Spleen (tissue), 11 donors: ENCODE measurements at regions not wholly inside any gene's neighbourhood (a gene's known extent, or its start where the extent isn't known, plus 50 kb on each side); places are given as distances from the start of the nearest gene placed in this dataset.

Experiments used
- DNase-seq: peaks from one replicate; pipeline ENCODE4 v3.0.0-alpha.2; 2020
- H3K27ac ChIP-seq, 8 donors: fragments of 200-600 bp; sonication (generic) in 7 of 8; 1 replicate in 4 of 8; 2 replicates in 4 of 8; pipeline versions ENCODE4 v1.5.0 to v1.8.0; 2016 to 2021; ENCODE audit warnings: inconsistent platforms in 4 of 8, mild to moderate bottlenecking in 4 of 8, moderate library complexity in 1 of 8
- H3K27me3 ChIP-seq, 7 donors: fragments of 200-600 bp; sonication (generic) in 6 of 7; replicated peaks in 1 of 7; 1 replicate in 4 of 7; 2 replicates in 3 of 7; pipeline versions ENCODE4 v1.5.0 to v1.8.0; 2016 to 2021; ENCODE audit warnings: inconsistent platforms in 3 of 7, mild to moderate bottlenecking in 1 of 7
- H3K36me3 ChIP-seq, 6 donors: fragments of 200-600 bp; sonication (generic) in 5 of 6; 1 replicate in 4 of 6; 2 replicates in 2 of 6; pipeline versions ENCODE4 v1.5.0 to v1.8.0; 2016 to 2021; ENCODE audit warnings: inconsistent platforms in 2 of 6
- H3K4me1 ChIP-seq, 6 donors: fragments of 200-600 bp; sonication (generic) in 5 of 6; 1 replicate in 3 of 6; 2 replicates in 3 of 6; pipeline versions ENCODE4 v1.5.0 to v1.8.0; 2016 to 2021; ENCODE audit warnings: inconsistent platforms in 3 of 6
- H3K4me3 ChIP-seq, 8 donors: fragments of 200-600 bp; sonication (generic) in 7 of 8; 1 replicate in 4 of 8; 2 replicates in 4 of 8; pipeline versions ENCODE4 v1.5.0 to v1.8.0; 2016 to 2021; ENCODE audit warnings: inconsistent platforms in 4 of 8, mild to moderate bottlenecking in 4 of 8, moderate library complexity in 2 of 8
- H3K9me3 ChIP-seq, 8 donors: fragments of 200-600 bp; sonication (generic) in 7 of 8; 1 replicate in 4 of 8; 2 replicates in 4 of 8; pipeline versions ENCODE4 v1.5.0 to v1.8.0; 2016 to 2021; ENCODE audit warnings: inconsistent platforms in 4 of 8
- CTCF ChIP-seq, 11 experiments: fragments of 200-600 bp in 7 of 11; fragments of 450-650 bp in 4 of 11; sonication (generic) in 4 of 11; IDR thresholded peaks in 8 of 11; conservative IDR thresholded peaks in 3 of 11; 1 replicate in 7 of 11; 2 replicates in 4 of 11; pipeline versions ENCODE4 v1.4.0 to v1.8.0; 2016 to 2021; ENCODE audit warnings: antibody characterized with exemption in 11 of 11, inconsistent platforms in 4 of 11, mild to moderate bottlenecking in 1 of 11
- POLR2A ChIP-seq, 3 donors: fragments of 450-650 bp; IDR thresholded peaks; one replicate each; pipeline ENCODE4 v1.5.1; 2017; ENCODE audit warnings: antibody characterized with exemption in 3 of 3, mild to moderate bottlenecking in 1 of 3
- POLR2AphosphoS5 ChIP-seq, 3 donors: sonication (generic); formaldehyde crosslinking; IDR thresholded peaks; one replicate each; pipeline ENCODE4 v1.5.1; 2017; ENCODE audit warnings: antibody characterized with exemption in 3 of 3
- WGBS, 5 donors: extraction: QIAGEN DNeasy Blood & Tissue Kit in 3 of 5; methylation state at CpG; one replicate each; pipeline versions ENCODE4 v1.1.5 to v1.1.7; 2013 to 2018; 5-methylcytosine and 5-hydroxymethylcytosine counted together
- intact Hi-C: fragments of 100-400 bp; cut with DNase I; formaldehyde crosslinking; loops from one replicate; pipeline ENCODE4 v1.15.0; 2023; ENCODE audit warnings: low total_unique reads
- donor health status: healthy with polysubstance abuse.
- donor health status: DM: no; HTN: no; CAD: no; lungs with moderate emphysema.
- donor health status: DM: no; HTN: no; CAD: no.
- donor health status: Bipolar disorder and iron deficiency.
- donor health status: healthy.
- donor health status: DM: no; HTN: no; CAD: no.
- donor health status: DM: yes; HTN: yes; CAD: no.

- Histone ChIP-seq H3K27ac (no peak overlapping the region), H3K36me3 (no peaks in the 10 kb centered on the region)
- WGBS, 5 donors = 71 to 86% (median 78%) methylated on average over 9 of the region's 9 CpGs
These were observed 103.5 kb upstream of the ETS2 start for GRCh38 chr21:38702196-38702595.

DNA sequence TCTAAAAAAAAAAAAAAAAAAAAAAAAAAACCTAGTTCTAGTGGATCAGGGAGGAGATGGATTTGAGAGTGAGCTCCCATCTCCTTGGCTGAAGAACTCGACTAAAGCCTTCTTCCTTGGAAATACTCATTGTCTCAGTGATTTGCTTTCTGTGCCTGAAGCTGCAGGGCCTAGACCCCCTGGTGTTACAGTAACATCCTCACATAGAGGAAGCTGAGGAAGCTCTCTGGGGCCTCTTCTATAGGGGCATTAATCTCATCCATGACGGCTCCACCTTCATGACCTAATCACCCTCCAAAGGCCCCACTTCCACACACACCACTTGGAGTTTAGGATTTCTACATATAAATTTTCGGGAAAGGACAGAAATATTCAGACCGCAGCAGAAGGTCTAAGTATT, 95.9 kb upstream of the ETS2 start:
- no peaks in the 10 kb centered on the region for H3K4me1 ChIP-seq
- no peak overlapping the region for H3K4me3 ChIP-seq
- H3K9me3 ChIP-seq = no peaks in the 10 kb centered on the region
- 63 to 75% (median 64%) methylated on average over 4 of the region's 4 CpGs for WGBS, 5 donors
- intact Hi-C loops = no loop called here
- TF ChIP-seq POLR2A (IDR thresholded peaks at IDR 0.05) (no peak), POLR2AphosphoS5 (IDR thresholded peaks at IDR 0.05) (no peak)
- H3K27me3 ChIP-seq = no peaks in the 10 kb centered on the region
- no peak overlapping the region for H3K27ac ChIP-seq
- DNase-seq = no peak
- no peaks in the 10 kb centered on the region for H3K36me3 ChIP-seq

More at GRCh38 chr21:38702196-38702595, 103.5 kb upstream of the ETS2 start:
- DNase-seq = no peak
- peaks cover 0 to 7% (median 0%) of the 10 kb centered on the region in 8 donors for H3K9me3 ChIP-seq
- intact Hi-C loops = no loop called here
- peaks cover 0 to 23% (median 0%) of the 10 kb centered on the region in 7 donors for H3K27me3 ChIP-seq
- no peak overlapping the region for H3K4me3 ChIP-seq
- TF ChIP-seq POLR2A (IDR thresholded peaks at IDR 0.05) (no peak), POLR2AphosphoS5 (IDR thresholded peaks at IDR 0.05) (no peak), CTCF (IDR thresholded peaks at IDR 0.05 in 8 of 11, conservative IDR thresholded peaks at IDR 0.05 in 3 of 11) (no peak)
- H3K4me1 ChIP-seq = no peaks in the 10 kb centered on the region

DNA sequence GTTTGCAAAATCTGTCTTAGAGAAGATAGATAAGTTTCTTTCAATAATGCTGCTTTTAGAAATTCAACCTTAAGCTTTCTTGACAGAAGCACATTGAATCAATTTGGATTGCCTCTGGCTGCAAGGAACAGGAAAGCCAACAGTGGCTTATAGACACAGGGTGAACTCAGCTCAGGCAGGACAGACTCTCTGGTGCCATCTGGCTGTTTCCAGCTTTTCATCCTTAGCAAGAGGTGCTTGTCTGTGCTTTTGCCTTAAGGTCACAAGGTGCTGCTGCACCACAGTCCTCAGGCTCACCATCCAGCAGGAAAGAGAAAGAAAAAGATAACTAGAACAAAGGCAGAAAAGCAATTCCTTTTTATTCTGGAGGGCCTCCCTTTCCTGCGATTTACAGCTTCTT, 93.7 kb upstream of the ETS2 start:
- 64 to 90% (median 83%) methylated on average over 1 of the region's 1 CpG for WGBS, 5 donors
- H3K9me3 ChIP-seq = no peaks in the 10 kb centered on the region
- no peak overlapping the region for H3K27ac ChIP-seq
- no peak for DNase-seq
- TF ChIP-seq POLR2AphosphoS5 (IDR thresholded peaks at IDR 0.05) (no peak), CTCF (IDR thresholded peaks at IDR 0.05 in 8 of 11, conservative IDR thresholded peaks at IDR 0.05 in 3 of 11) (peak in 2 of 11 experiments; percentile 14 to 20)
- intact Hi-C loops = no loop called here
- no peak overlapping the region for H3K4me3 ChIP-seq
- no peaks in the 10 kb centered on the region for H3K36me3 ChIP-seq
- H3K4me1 ChIP-seq = no peaks in the 10 kb centered on the region
- H3K27me3 ChIP-seq = no peaks in the 10 kb centered on the region

- Histone ChIP-seq H3K36me3 (no peaks in the 10 kb centered on the region), H3K4me3 (no peak overlapping the region), H3K9me3 (no peaks in the 10 kb centered on the region), H3K4me1 (no peaks in the 10 kb centered on the region), H3K27ac (no peak overlapping the region), H3K27me3 (no peaks in the 10 kb centered on the region)
- DNase-seq = no peak
- WGBS, 5 donors = 88 to 96% (median 94%) methylated on average over 3 of the region's 3 CpGs
- TF ChIP-seq POLR2AphosphoS5 (IDR thresholded peaks at IDR 0.05) = no peak
- no peak for TF ChIP-seq CTCF (IDR thresholded peaks at IDR 0.05 in 8 of 11, conservative IDR thresholded peaks at IDR 0.05 in 3 of 11)
- TF ChIP-seq POLR2A (IDR thresholded peaks at IDR 0.05) = no peak
- intact Hi-C loops = no loop called here
These were observed 93.1 kb upstream of the ETS2 start for GRCh38 chr21:38712664-38713063.
